ENCODE measurements at regions not wholly inside any gene's neighbourhood (a gene's known extent, or its start where the extent isn't known, plus 50 kb on each side); places are given as distances from the start of the nearest gene placed in this dataset.

GRCh38 chr2:49255409-49255971 is 101.2 kb upstream of the FSHR start:
- Histone ChIP-seq H3K9me3 (ENCODE audit: control extremely low read depth in 1 of 3, control insufficient read depth in 2 of 3, insufficient read depth in 1 of 3, low read length in 2 of 3) (no peaks in the 10 kb centered on the region), H3K4me2 (replicated peaks; ENCODE audit: low read depth, low read length, poor library complexity, severe bottlenecking) (no peak overlapping the region), H3K27ac (ENCODE audit: low read length in 2 of 2) (no peak overlapping the region), H2AFZ (ENCODE audit: insufficient read depth, low read depth, low read length, poor library complexity, severe bottlenecking) (no peak overlapping the region), H3K9ac (ENCODE audit: low read length) (no peak overlapping the region), H3K4me1 (ENCODE audit: control insufficient read depth in 2 of 2, insufficient read depth in 2 of 2, low read length in 2 of 2) (no peaks in the 10 kb centered on the region), H3K36me3 (replicated peaks in 1 of 2; ENCODE audit: control extremely low read depth in 1 of 2, control insufficient read depth in 1 of 2, extremely low read depth in 1 of 2, insufficient read depth in 2 of 2, low read length in 1 of 2) (no peaks in the 10 kb centered on the region), H3K27me3 (replicated peaks in 1 of 4; ENCODE audit: control extremely low read depth in 1 of 4, control insufficient read depth in 3 of 4, insufficient read depth in 4 of 4, low read length in 3 of 4) (no peaks in the 10 kb centered on the region), H3K4me3 (ENCODE audit: control extremely low read depth in 1 of 5, extremely low read depth in 1 of 5, insufficient read depth in 1 of 5, low read depth in 2 of 5, low read length in 4 of 5) (no peak overlapping the region), H4K20me1 (ENCODE audit: control insufficient read depth, insufficient read depth, low read length, poor library complexity, severe bottlenecking) (no peaks in the 10 kb centered on the region), H3K79me2 (ENCODE audit: control insufficient read depth, insufficient read depth, low read length) (no peaks in the 10 kb centered on the region)
- DNase-seq, result no peak
- 89% methylated on average over 3 of the region's 3 CpGs for WGBS (ENCODE audit: insufficient coverage)
- no peak overlapping the region for H3K4me3 Mint-ChIP-seq
- no peak for TF ChIP-seq EZH2 (IDR thresholded peaks at IDR 0.05; ENCODE audit: borderline replicate concordance, insufficient read depth, low read depth, low read length, poor library complexity, severe bottlenecking)
- TF ChIP-seq CTCF (IDR thresholded peaks at IDR 0.05), result no peak
- H3K9me3 Mint-ChIP-seq (ENCODE audit: insufficient read depth), result peaks cover 2% of the 10 kb centered on the region
- no peak overlapping the region for H3K27ac Mint-ChIP-seq
- ChIA-PET CTCF (no interaction called here), POLR2A (no interaction called here)
- no peaks in the 10 kb centered on the region for H3K27me3 Mint-ChIP-seq
- intact Hi-C loops (cut with micrococcal nuclease), result no loop called here
- no peaks in the 10 kb centered on the region for H3K4me1 Mint-ChIP-seq
- no peak for ATAC-seq (ENCODE audit: low read depth)

- no peaks in the 10 kb centered on the region for H3K36me3 ChIP-seq (replicated peaks in 1 of 2; ENCODE audit: control extremely low read depth in 1 of 2, control insufficient read depth in 1 of 2, extremely low read depth in 1 of 2, insufficient read depth in 2 of 2, low read length in 1 of 2)
- no peak overlapping the region for H3K4me3 ChIP-seq (ENCODE audit: control extremely low read depth in 1 of 5, extremely low read depth in 1 of 5, insufficient read depth in 1 of 5, low read depth in 2 of 5, low read length in 4 of 5)
- H2AFZ ChIP-seq (ENCODE audit: insufficient read depth, low read depth, low read length, poor library complexity, severe bottlenecking), result no peak overlapping the region
- intact Hi-C loops (cut with micrococcal nuclease), result no loop called here
- no peak for ATAC-seq (ENCODE audit: low read depth)
- no peak overlapping the region for H3K27ac Mint-ChIP-seq
- no peak overlapping the region for H3K27ac ChIP-seq (ENCODE audit: low read length in 2 of 2)
- H3K9me3 Mint-ChIP-seq (ENCODE audit: insufficient read depth), result peaks cover 2% of the 10 kb centered on the region
- no peaks in the 10 kb centered on the region for H3K4me1 ChIP-seq (ENCODE audit: control insufficient read depth in 2 of 2, insufficient read depth in 2 of 2, low read length in 2 of 2)
- H3K79me2 ChIP-seq (ENCODE audit: control insufficient read depth, insufficient read depth, low read length), result no peaks in the 10 kb centered on the region
- no peak for TF ChIP-seq CTCF (IDR thresholded peaks at IDR 0.05)
- no peak for TF ChIP-seq EZH2 (IDR thresholded peaks at IDR 0.05; ENCODE audit: borderline replicate concordance, insufficient read depth, low read depth, low read length, poor library complexity, severe bottlenecking)
- no peaks in the 10 kb centered on the region for H3K27me3 ChIP-seq (replicated peaks in 1 of 4; ENCODE audit: control extremely low read depth in 1 of 4, control insufficient read depth in 3 of 4, insufficient read depth in 4 of 4, low read length in 3 of 4)
- CTCF ChIA-PET, result no interaction called here
- H3K4me1 Mint-ChIP-seq, result no peaks in the 10 kb centered on the region
- H3K4me2 ChIP-seq (replicated peaks; ENCODE audit: low read depth, low read length, poor library complexity, severe bottlenecking), result no peak overlapping the region
- no peak overlapping the region for H3K4me3 Mint-ChIP-seq
- no peaks in the 10 kb centered on the region for H3K27me3 Mint-ChIP-seq
- POLR2A ChIA-PET, result no interaction called here
- DNase-seq, result no peak
- H3K9ac ChIP-seq (ENCODE audit: low read length), result no peak overlapping the region
- H3K9me3 ChIP-seq (ENCODE audit: control extremely low read depth in 1 of 3, control insufficient read depth in 2 of 3, insufficient read depth in 1 of 3, low read length in 2 of 3), result no peaks in the 10 kb centered on the region
- H4K20me1 ChIP-seq (ENCODE audit: control insufficient read depth, insufficient read depth, low read length, poor library complexity, severe bottlenecking), result no peaks in the 10 kb centered on the region
- 83% methylated on average over 1 of the region's 6 CpGs for WGBS (ENCODE audit: insufficient coverage)
Measured at GRCh38 chr2:49254401-49254800, 100.1 kb upstream of the FSHR start.

All from B cell (primary cell).